ENCODE measurements at regions not wholly inside any gene's neighbourhood (a gene's known extent, or its start where the extent isn't known, plus 50 kb on each side); places are given as distances from the start of the nearest gene placed in this dataset.

DNA sequence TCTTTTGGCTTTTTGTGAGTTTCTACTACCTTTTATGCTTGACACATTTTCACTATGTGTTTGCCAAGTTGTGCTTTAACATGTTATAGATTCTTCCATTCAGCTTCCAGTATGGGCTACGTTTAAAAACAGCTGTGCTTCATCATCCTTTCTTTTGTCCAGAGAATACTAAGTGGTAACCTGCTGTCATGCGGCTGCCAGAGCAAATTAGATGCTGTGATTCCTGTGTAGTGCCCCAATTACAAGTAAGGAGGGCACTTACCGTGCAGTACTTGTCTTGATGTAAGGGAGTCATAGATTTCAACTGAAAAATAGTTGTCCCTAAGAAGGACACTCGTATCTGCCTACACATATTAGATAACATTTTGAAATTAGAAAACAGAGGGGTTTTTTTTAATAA, 531.8 kb upstream of the GALNTL6 start:
- TF ChIP-seq, protein P1, sequence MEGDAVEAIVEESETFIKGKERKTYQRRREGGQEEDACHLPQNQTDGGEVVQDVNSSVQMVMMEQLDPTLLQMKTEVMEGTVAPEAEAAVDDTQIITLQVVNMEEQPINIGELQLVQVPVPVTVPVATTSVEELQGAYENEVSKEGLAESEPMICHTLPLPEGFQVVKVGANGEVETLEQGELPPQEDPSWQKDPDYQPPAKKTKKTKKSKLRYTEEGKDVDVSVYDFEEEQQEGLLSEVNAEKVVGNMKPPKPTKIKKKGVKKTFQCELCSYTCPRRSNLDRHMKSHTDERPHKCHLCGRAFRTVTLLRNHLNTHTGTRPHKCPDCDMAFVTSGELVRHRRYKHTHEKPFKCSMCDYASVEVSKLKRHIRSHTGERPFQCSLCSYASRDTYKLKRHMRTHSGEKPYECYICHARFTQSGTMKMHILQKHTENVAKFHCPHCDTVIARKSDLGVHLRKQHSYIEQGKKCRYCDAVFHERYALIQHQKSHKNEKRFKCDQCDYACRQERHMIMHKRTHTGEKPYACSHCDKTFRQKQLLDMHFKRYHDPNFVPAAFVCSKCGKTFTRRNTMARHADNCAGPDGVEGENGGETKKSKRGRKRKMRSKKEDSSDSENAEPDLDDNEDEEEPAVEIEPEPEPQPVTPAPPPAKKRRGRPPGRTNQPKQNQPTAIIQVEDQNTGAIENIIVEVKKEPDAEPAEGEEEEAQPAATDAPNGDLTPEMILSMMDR (IDR thresholded peaks at IDR 0.05; ENCODE audit: extremely low read depth in 1 of 2, insufficient read depth in 1 of 2, low read depth in 1 of 2, low read length in 2 of 2): no peak
- no peak for TF ChIP-seq POLR2AphosphoS5 (IDR thresholded peaks at IDR 0.05; ENCODE audit: insufficient read depth, low read depth, low read length)
